ENCODE measurements at regions not wholly inside any gene's neighbourhood (a gene's known extent, or its start where the extent isn't known, plus 50 kb on each side); places are given as distances from the start of the nearest gene placed in this dataset.
"Not testable (repeated sequence)": the region's sequence is repeated elsewhere in the genome, so short reads cannot be mapped to it uniquely, and the experiment has no call there.

- ATAC-seq (ENCODE audit: low FRiP score); intact Hi-C loops (cut with DNase I); H3K27ac ChIP-seq (ENCODE audit: low read depth in 1 of 2, low read length in 2 of 2); H3K27me3 ChIP-seq (ENCODE audit: control insufficient read depth in 1 of 2, insufficient read depth in 2 of 2, low read length in 1 of 2); H3K4me3 ChIP-seq (ENCODE audit: low read length in 2 of 2); H3K4me1 ChIP-seq (ENCODE audit: control insufficient read depth in 1 of 2, insufficient read depth in 2 of 2, low read length in 2 of 2); H3K36me3 ChIP-seq (ENCODE audit: control insufficient read depth in 1 of 2, insufficient read depth in 2 of 2, low read length in 1 of 2); H3K9me3 ChIP-seq (ENCODE audit: control insufficient read depth, low read length): not testable (repeated sequence)
- 90 to 93% methylated on average over 21 of the region's 21 CpGs for WGBS, 2 donors
- peak in 1 of 2 donors; percentile 52 for DNase-seq
These were observed 194.2 kb downstream of the NPIPB11 start for GRCh38 chr16:29212084-29213027.

- H3K36me3 ChIP-seq (ENCODE audit: control insufficient read depth in 1 of 2, insufficient read depth in 2 of 2, low read length in 1 of 2); intact Hi-C loops (cut with DNase I); H3K9me3 ChIP-seq (ENCODE audit: control insufficient read depth, low read length); H3K27ac ChIP-seq (ENCODE audit: low read depth in 1 of 2, low read length in 2 of 2); H3K4me3 ChIP-seq (ENCODE audit: low read length in 2 of 2); H3K4me1 ChIP-seq (ENCODE audit: control insufficient read depth in 1 of 2, insufficient read depth in 2 of 2, low read length in 2 of 2); H3K27me3 ChIP-seq (ENCODE audit: control insufficient read depth in 1 of 2, insufficient read depth in 2 of 2, low read length in 1 of 2); ATAC-seq (ENCODE audit: low FRiP score): not testable (repeated sequence)
- peak in 1 of 2 donors; percentile 41 for DNase-seq
- WGBS, 2 donors: 91% methylated on average over 12 of the region's 12 CpGs
These were observed 195.1 kb downstream of the NPIPB11 start for GRCh38 chr16:29211456-29211855.

GRCh38 chr16:29210299-29211150, 196.0 kb downstream of the NPIPB11 start:
- ATAC-seq (ENCODE audit: low FRiP score); H3K27me3 ChIP-seq (ENCODE audit: control insufficient read depth in 1 of 2, insufficient read depth in 2 of 2, low read length in 1 of 2); intact Hi-C loops (cut with DNase I); H3K36me3 ChIP-seq (ENCODE audit: control insufficient read depth in 1 of 2, insufficient read depth in 2 of 2, low read length in 1 of 2); H3K27ac ChIP-seq (ENCODE audit: low read depth in 1 of 2, low read length in 2 of 2); H3K9me3 ChIP-seq (ENCODE audit: control insufficient read depth, low read length); H3K4me3 ChIP-seq (ENCODE audit: low read length in 2 of 2); H3K4me1 ChIP-seq (ENCODE audit: control insufficient read depth in 1 of 2, insufficient read depth in 2 of 2, low read length in 2 of 2): not testable (repeated sequence)
- 90% methylated on average over 19 to 21 of the region's 25 CpGs for WGBS, 2 donors
- DNase-seq: peak in 1 of 2 donors; percentile 35

GRCh38 chr16:29206120-29206519, 200.4 kb downstream of the NPIPB11 start:
- H3K36me3 ChIP-seq (ENCODE audit: control insufficient read depth in 1 of 2, insufficient read depth in 2 of 2, low read length in 1 of 2); ATAC-seq (ENCODE audit: low FRiP score); H3K27me3 ChIP-seq (ENCODE audit: control insufficient read depth in 1 of 2, insufficient read depth in 2 of 2, low read length in 1 of 2); H3K4me3 ChIP-seq (ENCODE audit: low read length in 2 of 2); H3K27ac ChIP-seq (ENCODE audit: low read depth in 1 of 2, low read length in 2 of 2); H3K4me1 ChIP-seq (ENCODE audit: control insufficient read depth in 1 of 2, insufficient read depth in 2 of 2, low read length in 2 of 2); DNase-seq; H3K9me3 ChIP-seq (ENCODE audit: control insufficient read depth, low read length); intact Hi-C loops (cut with DNase I): not testable (repeated sequence)
- 67 to 79% methylated on average over 3 of the region's 3 CpGs for WGBS, 2 donors

GRCh38 chr16:29205151-29205550, 201.4 kb downstream of the NPIPB11 start:
- H3K4me1 ChIP-seq (ENCODE audit: control insufficient read depth in 1 of 2, insufficient read depth in 2 of 2, low read length in 2 of 2); intact Hi-C loops (cut with DNase I); H3K27ac ChIP-seq (ENCODE audit: low read depth in 1 of 2, low read length in 2 of 2); H3K4me3 ChIP-seq (ENCODE audit: low read length in 2 of 2); DNase-seq; ATAC-seq (ENCODE audit: low FRiP score); H3K27me3 ChIP-seq (ENCODE audit: control insufficient read depth in 1 of 2, insufficient read depth in 2 of 2, low read length in 1 of 2); H3K9me3 ChIP-seq (ENCODE audit: control insufficient read depth, low read length); H3K36me3 ChIP-seq (ENCODE audit: control insufficient read depth in 1 of 2, insufficient read depth in 2 of 2, low read length in 1 of 2): not testable (repeated sequence)
- 95 to 98% methylated on average over 2 of the region's 2 CpGs for WGBS, 2 donors

DNA sequence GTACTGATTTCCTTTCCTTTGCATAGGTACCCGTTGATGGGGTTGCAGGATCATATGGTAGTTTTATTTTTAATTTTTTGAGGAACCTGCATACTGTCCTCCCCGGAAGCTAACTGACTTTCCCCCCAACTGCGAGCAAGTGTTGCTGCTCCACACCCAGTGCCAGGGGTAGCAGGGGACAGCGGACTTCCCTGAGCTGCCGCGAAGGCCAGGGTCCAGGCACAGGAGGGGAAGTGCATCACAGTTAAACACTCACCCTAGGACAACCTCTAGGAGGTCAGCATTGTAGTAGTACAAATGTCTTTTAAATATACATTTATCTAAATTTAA, 201.7 kb downstream of the NPIPB11 start:
- Histone ChIP-seq H3K4me1 (ENCODE audit: control insufficient read depth in 1 of 2, insufficient read depth in 2 of 2, low read length in 2 of 2) (no peaks in the 10 kb centered on the region), H3K27ac (ENCODE audit: low read depth in 1 of 2, low read length in 2 of 2) (no peak overlapping the region), H3K36me3 (ENCODE audit: control insufficient read depth in 1 of 2, insufficient read depth in 2 of 2, low read length in 1 of 2) (no peaks in the 10 kb centered on the region), H3K4me3 (ENCODE audit: low read length in 2 of 2) (no peak overlapping the region), H3K9me3 (ENCODE audit: control insufficient read depth, low read length) (no peaks in the 10 kb centered on the region), H3K27me3 (ENCODE audit: control insufficient read depth in 1 of 2, insufficient read depth in 2 of 2, low read length in 1 of 2) (no peaks in the 10 kb centered on the region)
- intact Hi-C loops (cut with DNase I): no loop called here
- WGBS, 2 donors: 89 to 94% methylated on average over 6 of the region's 6 CpGs
- DNase-seq: no peak
- no peak for ATAC-seq (ENCODE audit: low FRiP score)

- intact Hi-C loops (cut with DNase I); H3K27ac ChIP-seq (ENCODE audit: low read depth in 1 of 2, low read length in 2 of 2); H3K4me3 ChIP-seq (ENCODE audit: low read length in 2 of 2); H3K27me3 ChIP-seq (ENCODE audit: control insufficient read depth in 1 of 2, insufficient read depth in 2 of 2, low read length in 1 of 2); H3K4me1 ChIP-seq (ENCODE audit: control insufficient read depth in 1 of 2, insufficient read depth in 2 of 2, low read length in 2 of 2); ATAC-seq (ENCODE audit: low FRiP score); H3K9me3 ChIP-seq (ENCODE audit: control insufficient read depth, low read length); H3K36me3 ChIP-seq (ENCODE audit: control insufficient read depth in 1 of 2, insufficient read depth in 2 of 2, low read length in 1 of 2): not testable (repeated sequence)
- DNase-seq: peak in 1 of 2 donors; percentile 22
- 92 to 94% methylated on average over 17 to 19 of the region's 19 CpGs for WGBS, 2 donors
These were observed 202.3 kb downstream of the NPIPB11 start for GRCh38 chr16:29203933-29204805.

Measured in aorta (tissue), 5 donors.